ENCODE measurements at regions not wholly inside any gene's neighbourhood (a gene's known extent, or its start where the extent isn't known, plus 50 kb on each side); places are given as distances from the start of the nearest gene placed in this dataset.

DNA sequence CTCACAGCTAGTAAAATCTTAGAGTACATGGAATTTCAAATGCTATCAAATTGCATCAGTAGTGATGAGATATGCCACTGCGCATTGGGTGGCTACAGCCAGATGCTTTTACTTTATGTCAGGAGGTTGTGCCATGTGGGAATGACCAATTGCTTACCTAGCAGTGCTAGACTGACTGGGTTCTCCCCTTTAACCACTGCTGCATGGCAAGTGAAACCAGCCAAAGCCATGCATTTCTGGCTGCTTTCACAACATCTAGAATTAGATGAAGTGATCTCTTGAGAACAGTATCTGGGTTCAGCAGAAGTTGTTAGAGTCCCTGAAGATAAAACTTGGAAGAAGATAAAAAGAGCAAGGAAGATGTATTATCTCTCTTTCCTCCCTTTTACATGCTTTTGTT lies 1174.2 kb upstream of the CDH2 start:
- H3K4me3 Mint-ChIP-seq, result no peak overlapping the region
- no peaks in the 10 kb centered on the region for H3K27me3 Mint-ChIP-seq (ENCODE audit: insufficient read depth)
- no peak for DNase-seq
- TF ChIP-seq, protein P1, sequence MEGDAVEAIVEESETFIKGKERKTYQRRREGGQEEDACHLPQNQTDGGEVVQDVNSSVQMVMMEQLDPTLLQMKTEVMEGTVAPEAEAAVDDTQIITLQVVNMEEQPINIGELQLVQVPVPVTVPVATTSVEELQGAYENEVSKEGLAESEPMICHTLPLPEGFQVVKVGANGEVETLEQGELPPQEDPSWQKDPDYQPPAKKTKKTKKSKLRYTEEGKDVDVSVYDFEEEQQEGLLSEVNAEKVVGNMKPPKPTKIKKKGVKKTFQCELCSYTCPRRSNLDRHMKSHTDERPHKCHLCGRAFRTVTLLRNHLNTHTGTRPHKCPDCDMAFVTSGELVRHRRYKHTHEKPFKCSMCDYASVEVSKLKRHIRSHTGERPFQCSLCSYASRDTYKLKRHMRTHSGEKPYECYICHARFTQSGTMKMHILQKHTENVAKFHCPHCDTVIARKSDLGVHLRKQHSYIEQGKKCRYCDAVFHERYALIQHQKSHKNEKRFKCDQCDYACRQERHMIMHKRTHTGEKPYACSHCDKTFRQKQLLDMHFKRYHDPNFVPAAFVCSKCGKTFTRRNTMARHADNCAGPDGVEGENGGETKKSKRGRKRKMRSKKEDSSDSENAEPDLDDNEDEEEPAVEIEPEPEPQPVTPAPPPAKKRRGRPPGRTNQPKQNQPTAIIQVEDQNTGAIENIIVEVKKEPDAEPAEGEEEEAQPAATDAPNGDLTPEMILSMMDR (IDR thresholded peaks at IDR 0.05), result no peak
- no peaks in the 10 kb centered on the region for H3K36me3 Mint-ChIP-seq (ENCODE audit: low read depth)
- H3K9me3 Mint-ChIP-seq, result no peaks in the 10 kb centered on the region
- no peaks in the 10 kb centered on the region for H3K4me1 Mint-ChIP-seq (ENCODE audit: low read depth)
- no peak overlapping the region for H3K27ac Mint-ChIP-seq

DNA sequence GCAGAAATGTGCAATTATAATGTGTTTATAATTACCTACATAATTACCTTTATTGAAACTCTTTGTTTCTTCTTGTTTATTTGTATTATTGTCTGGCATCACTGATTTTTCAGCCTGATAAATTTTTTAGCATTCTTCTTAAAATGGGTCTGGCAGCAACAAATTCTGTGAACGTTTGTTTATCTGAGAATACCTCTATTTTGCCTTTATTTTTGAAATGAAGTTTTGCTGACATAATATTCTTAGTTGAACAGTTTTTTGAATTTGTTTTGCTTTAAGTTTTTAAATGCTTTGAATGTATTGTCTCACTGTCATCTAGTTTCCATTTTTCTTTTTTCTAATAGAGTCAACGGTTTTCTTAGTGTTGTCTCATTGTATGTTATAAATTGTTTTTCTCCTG lies 1152.0 kb upstream of the CDH2 start:
- no peak overlapping the region for H3K4me3 Mint-ChIP-seq
- H3K9me3 Mint-ChIP-seq, result peaks cover 15% of the 10 kb centered on the region; the same call in 1 of the 2 replicates
- no peaks in the 10 kb centered on the region for H3K27me3 Mint-ChIP-seq (ENCODE audit: insufficient read depth)
- TF ChIP-seq, protein P1 (IDR thresholded peaks at IDR 0.05), result no peak
- no peak overlapping the region for H3K27ac Mint-ChIP-seq
- no peak for DNase-seq
- peaks cover 8% of the 10 kb centered on the region; the same call in 1 of the 2 replicates for H3K36me3 Mint-ChIP-seq (ENCODE audit: low read depth)
- no peaks in the 10 kb centered on the region for H3K4me1 Mint-ChIP-seq (ENCODE audit: low read depth)

DNA sequence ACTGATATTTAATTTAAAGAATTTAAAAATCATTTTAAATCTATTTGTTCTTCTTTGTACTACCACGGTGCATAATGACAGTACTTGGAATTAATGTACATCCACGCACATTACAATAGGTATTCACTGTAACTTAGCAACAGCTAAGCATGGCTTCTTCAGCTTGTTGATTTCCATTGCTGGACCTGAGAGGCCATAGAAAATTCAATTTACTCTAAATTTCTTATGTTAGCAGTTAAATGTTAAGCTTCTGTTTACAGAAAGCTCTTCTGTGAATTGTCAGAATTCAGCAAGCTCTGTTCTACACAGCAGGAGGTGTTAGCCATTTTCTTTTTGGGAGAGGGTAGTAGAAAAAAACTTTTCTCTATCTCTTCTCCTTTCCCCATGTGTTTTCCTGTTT lies 1149.3 kb upstream of the CDH2 start:
- H3K36me3 Mint-ChIP-seq (ENCODE audit: low read depth), result peaks cover 8% of the 10 kb centered on the region; the same call in 1 of the 2 replicates
- TF ChIP-seq, protein P1 (IDR thresholded peaks at IDR 0.05), result no peak

DNA sequence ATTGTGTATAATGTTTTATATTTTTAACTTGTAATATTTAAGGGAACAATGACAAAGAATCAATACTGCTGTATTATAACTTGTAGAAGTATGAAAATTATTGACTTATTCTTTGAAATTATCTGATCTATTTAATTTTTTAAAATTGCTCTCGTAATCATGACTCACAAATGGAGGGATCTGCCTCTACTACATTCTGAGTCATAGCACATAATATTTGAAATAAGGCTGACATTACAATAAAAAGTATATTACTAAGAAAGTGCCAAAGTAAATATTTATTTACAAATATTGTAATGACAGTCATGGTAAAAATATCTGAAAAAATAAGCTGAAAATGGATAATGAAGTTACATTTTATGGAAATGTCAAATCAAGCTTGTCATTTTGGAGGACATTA lies 1144.6 kb upstream of the CDH2 start:
- H3K36me3 Mint-ChIP-seq (ENCODE audit: low read depth), result no peaks in the 10 kb centered on the region
- H3K9me3 Mint-ChIP-seq, result no peaks in the 10 kb centered on the region
- H3K4me1 Mint-ChIP-seq (ENCODE audit: low read depth), result no peaks in the 10 kb centered on the region
- DNase-seq, result no peak
- H3K27ac Mint-ChIP-seq, result no peak overlapping the region
- H3K27me3 Mint-ChIP-seq (ENCODE audit: insufficient read depth), result no peaks in the 10 kb centered on the region
- no peak overlapping the region for H3K4me3 Mint-ChIP-seq
- TF ChIP-seq, protein P1 (IDR thresholded peaks at IDR 0.05), result no peak

More for the DNA sequence above, 1149.3 kb upstream of the CDH2 start:
- H3K9me3 Mint-ChIP-seq, result peaks cover 15% of the 10 kb centered on the region; the same call in 1 of the 2 replicates
- no peaks in the 10 kb centered on the region for H3K4me1 Mint-ChIP-seq (ENCODE audit: low read depth)
- no peak for DNase-seq
- H3K4me3 Mint-ChIP-seq, result no peak overlapping the region
- no peaks in the 10 kb centered on the region for H3K27me3 Mint-ChIP-seq (ENCODE audit: insufficient read depth)
- H3K27ac Mint-ChIP-seq, result no peak overlapping the region

DNA sequence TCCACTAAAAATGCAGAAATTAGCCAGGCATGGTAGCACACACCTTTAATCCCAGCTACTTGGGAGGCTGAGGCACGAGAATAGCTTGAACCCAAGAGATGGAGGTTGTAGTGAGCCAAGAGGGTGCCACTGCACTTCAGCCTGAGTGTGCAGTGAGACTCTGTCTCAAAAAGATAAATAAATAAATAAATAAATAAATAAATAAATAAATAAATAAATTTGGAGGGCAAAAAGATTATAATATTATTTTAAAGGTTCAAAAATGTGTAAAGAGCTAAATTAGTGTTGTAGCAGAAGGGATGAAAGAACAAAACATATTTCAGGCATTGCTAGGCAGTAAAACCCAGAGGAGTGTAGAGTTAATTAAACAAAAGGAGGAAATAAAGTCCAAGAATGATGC lies 1136.4 kb upstream of the CDH2 start:
- Mint-ChIP-seq H3K9me3 (no peaks in the 10 kb centered on the region), H3K4me1 (ENCODE audit: low read depth) (no peaks in the 10 kb centered on the region), H3K27ac (no peak overlapping the region), H3K36me3 (ENCODE audit: low read depth) (no peaks in the 10 kb centered on the region), H3K4me3 (no peak overlapping the region), H3K27me3 (ENCODE audit: insufficient read depth) (no peaks in the 10 kb centered on the region)
- TF ChIP-seq, protein P1 (IDR thresholded peaks at IDR 0.05), result no peak
- no peak for DNase-seq

DNA sequence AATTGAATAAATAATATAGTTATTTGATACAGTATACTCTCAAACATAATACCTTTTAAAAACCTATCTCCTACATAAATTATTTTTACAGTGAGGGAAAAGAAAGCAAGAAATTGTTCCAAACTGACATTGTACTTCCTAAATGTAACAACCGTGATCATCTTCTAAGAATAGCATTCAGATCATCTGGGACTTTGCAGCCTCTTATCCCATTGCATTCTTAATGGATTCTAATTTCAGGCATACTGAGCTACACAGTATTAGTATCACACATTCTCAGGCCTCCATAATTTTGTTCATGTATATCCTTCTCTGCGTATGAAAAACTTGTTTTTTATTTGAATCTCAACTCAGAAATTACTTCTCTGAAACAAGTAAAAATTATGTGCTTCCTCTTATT lies 1134.7 kb upstream of the CDH2 start:
- H3K36me3 Mint-ChIP-seq (ENCODE audit: low read depth), result no peaks in the 10 kb centered on the region
- H3K27ac Mint-ChIP-seq, result no peak overlapping the region
- no peak overlapping the region for H3K4me3 Mint-ChIP-seq
- H3K27me3 Mint-ChIP-seq (ENCODE audit: insufficient read depth), result no peaks in the 10 kb centered on the region
- DNase-seq, result no peak
- TF ChIP-seq, protein P1 (IDR thresholded peaks at IDR 0.05), result no peak
- no peaks in the 10 kb centered on the region for H3K4me1 Mint-ChIP-seq (ENCODE audit: low read depth)
- H3K9me3 Mint-ChIP-seq, result no peaks in the 10 kb centered on the region

All from HFFc6 (cell line).